HCT116 (cell line): ENCODE measurements at regions not wholly inside any gene's neighbourhood (a gene's known extent, or its start where the extent isn't known, plus 50 kb on each side); places are given as distances from the start of the nearest gene placed in this dataset.

Experiments used
- ATAC-seq: fragments of 200-7000 bp; cut with Tn5 transposase; 2 replicates; pipeline ENCODE4 v1.9.1; 2020; ENCODE audit warnings: mild to moderate bottlenecking, moderate library complexity
- BruUV-seq: library from RNA; stranded (reverse); fragments of 400-500 nt; replicated peaks from 2 replicates; lab custom pipeline; 2021; lab: Mats Ljungman, UMichigan
- CTCF ChIA-PET: fragments of 300-600 bp; sonication (Branson Sonifier 250); formaldehyde crosslinking; loops from one replicate; lab custom pipeline; 2021; ENCODE audit warnings: antibody characterized with exemption; lab: Charles Lee
- POLR2A ChIA-PET: fragments of 300-600, 350-600 bp; sonication (Branson Sonifier 250); formaldehyde crosslinking; loops from one replicate; lab custom pipeline; 2021; ENCODE audit warnings: antibody characterized with exemption; lab: Charles Lee
- RAD21 ChIA-PET, 2 experiments: fragments of 300-600 bp; sonication (Branson Sonifier 250); formaldehyde crosslinking; loops; one replicate each; lab custom pipeline; 2023; ENCODE audit warnings: low total read pairs in 2 of 2; ENCODE audit not compliant: uncharacterized antibody in 2 of 2, unreplicated experiment in 2 of 2, low non-redundant PET in 1 of 2; lab: Charles Lee
- DNase-seq: peaks from one replicate; pipeline ENCODE4 v3.0.0-alpha.2; 2010; ENCODE audit warnings: low read depth, low spot score
- H2AFZ ChIP-seq: fragments of 200-600 bp; shearing (Covaris generic), sonication (generic); 2 replicates; pipeline ENCODE4 v1.6.1; 2017; ENCODE audit warnings: low read depth, mixed run types, mixed read lengths, antibody characterized with exemption, low read length; ENCODE audit not compliant: poor library complexity, severe bottlenecking
- H3K27ac ChIP-seq: 2 replicates; pipeline ENCODE4 v1.5.1; 2012; ENCODE audit warnings: low read depth, low read length
- H3K27me3 ChIP-seq: fragments of 200-600 bp; sonication (generic); 2 replicates; pipeline ENCODE4 v1.6.1; 2016; ENCODE audit warnings: mixed run types, low read length, mixed read lengths; ENCODE audit not compliant: insufficient read depth
- H3K36me3 ChIP-seq, 2 experiments: fragments of 200-500 bp in 1 of 2; fragments of 200-600 bp in 1 of 2; sonication (Bioruptor generic) in 1 of 2; sonication (generic) in 1 of 2; 2 replicates each; pipeline versions ENCODE4 v1.5.1 to v1.6.1; 2014 to 2016; ENCODE audit warnings: low read length in 2 of 2, inconsistent platforms in 1 of 2, mixed read lengths in 1 of 2, mixed run types in 1 of 2; ENCODE audit not compliant: insufficient read depth in 2 of 2, control insufficient read depth in 1 of 2
- H3K4me1 ChIP-seq, 2 experiments: fragments of 200-600 bp in 1 of 2; sonication (generic) in 1 of 2; 2 replicates each; pipeline versions ENCODE4 v1.5.1 to v1.6.1; 2012 to 2017; ENCODE audit warnings: low read length in 2 of 2, inconsistent platforms in 1 of 2, mild to moderate bottlenecking in 1 of 2, mixed read lengths in 1 of 2, mixed run types in 1 of 2, moderate library complexity in 1 of 2; ENCODE audit not compliant: insufficient read depth in 2 of 2, control insufficient read depth in 1 of 2
- H3K4me2 ChIP-seq: fragments of 200-600 bp; sonication (generic); 2 replicates; pipeline ENCODE4 v1.6.1; 2017; ENCODE audit warnings: mixed run types, low read length, mixed read lengths
- H3K4me3 ChIP-seq, 2 experiments: fragments of 200-600 bp in 1 of 2; sonication (generic) in 1 of 2; replicated peaks in 1 of 2; 2 replicates each; pipeline ENCODE4 v1.5.1; 2011 to 2016; ENCODE audit warnings: low read length in 2 of 2, control low read depth in 1 of 2, low read depth in 1 of 2, mild to moderate bottlenecking in 1 of 2, mixed read lengths in 1 of 2, mixed run types in 1 of 2
- H3K79me2 ChIP-seq: fragments of 200-600 bp; sonication (generic); 2 replicates; pipeline ENCODE4 v1.6.1; 2017; ENCODE audit warnings: mild to moderate bottlenecking, mixed run types, low read length, moderate library complexity, mixed read lengths; ENCODE audit not compliant: insufficient read depth
- H3K9ac ChIP-seq: fragments of 200-600 bp; sonication (generic); 2 replicates; pipeline ENCODE4 v1.6.1; 2016; ENCODE audit warnings: low read length, mixed read lengths
- H3K9me2 ChIP-seq: fragments of 200-600 bp; sonication (generic), shearing (Covaris generic); 2 replicates; pipeline ENCODE4 v1.6.1; 2017; ENCODE audit warnings: mixed run types, mild to moderate bottlenecking, moderate library complexity; ENCODE audit not compliant: insufficient read depth
- H3K9me3 ChIP-seq, 2 experiments: fragments of 200-500 bp in 1 of 2; fragments of 200-600 bp in 1 of 2; sonication (Bioruptor generic) in 1 of 2; sonication (generic) in 1 of 2; 2 replicates each; pipeline ENCODE4 v1.6.1; 2014 to 2017; ENCODE audit warnings: low read length in 2 of 2, mixed read lengths in 2 of 2, inconsistent platforms in 1 of 2, low read depth in 1 of 2, mild to moderate bottlenecking in 1 of 2, mixed run types in 1 of 2, moderate library complexity in 1 of 2; ENCODE audit not compliant: control insufficient read depth in 1 of 2, insufficient read depth in 1 of 2
- H4K20me1 ChIP-seq: fragments of 200-600 bp; sonication (generic), shearing (Covaris generic); 2 replicates; pipeline ENCODE4 v1.6.1; 2017; ENCODE audit warnings: mixed run types, mild to moderate bottlenecking, moderate library complexity; ENCODE audit not compliant: insufficient read depth
- CBX3 ChIP-seq: IDR thresholded peaks from 2 replicates; pipeline ENCODE4 v1.6.1; 2012; ENCODE audit warnings: low read depth
- CEBPB ChIP-seq: IDR thresholded peaks from 2 replicates; pipeline ENCODE4 v1.6.1; 2012; ENCODE audit warnings: low read depth
- CTCF ChIP-seq, 3 experiments: fragments of 200-600 bp in 1 of 3; sonication (generic) in 1 of 3; IDR thresholded peaks in 2 of 3; conservative IDR thresholded peaks in 1 of 3; 2 replicates each; pipeline ENCODE4 v1.5.1; 2012 to 2017; ENCODE audit warnings: low read depth in 2 of 3, low read length in 2 of 3, antibody characterized with exemption in 1 of 3, borderline replicate concordance in 1 of 3, control low read depth in 1 of 3, mild to moderate bottlenecking in 1 of 3, mixed read lengths in 1 of 3, mixed run types in 1 of 3, moderate library complexity in 1 of 3; ENCODE audit not compliant: insufficient read depth in 1 of 3
- ELF1 ChIP-seq: IDR thresholded peaks from 2 replicates; pipeline ENCODE4 v1.6.1; 2012; ENCODE audit warnings: low read depth, borderline replicate concordance
- EZH2phosphoT487 ChIP-seq: fragments of 200-600 bp; IDR thresholded peaks from 2 replicates; pipeline ENCODE4 v1.6.1; 2018; ENCODE audit warnings: antibody characterized with exemption, borderline replicate concordance
- FOSL1 ChIP-seq: IDR thresholded peaks from 2 replicates; pipeline ENCODE4 v1.6.1; 2012; ENCODE audit warnings: low read depth
- SIN3A ChIP-seq: IDR thresholded peaks from 2 replicates; pipeline ENCODE4 v1.6.1; 2012; ENCODE audit warnings: low read depth
- SRF ChIP-seq: IDR thresholded peaks from 2 replicates; pipeline ENCODE4 v1.6.1; 2012; ENCODE audit warnings: low read depth
- YY1 ChIP-seq: IDR thresholded peaks from 2 replicates; pipeline ENCODE4 v1.6.1; 2011; ENCODE audit warnings: low read length, low read depth, moderate library complexity, mild to moderate bottlenecking; ENCODE audit not compliant: insufficient replicate concordance; ENCODE audit errors: extremely low read depth
- intact Hi-C: fragments of 100-400 bp; cut with micrococcal nuclease; formaldehyde crosslinking; loops from 2 replicates; pipeline ENCODE4 v1.10.0; 2022

- H3K4me1 ChIP-seq = peaks cover 19 to 30% of the 10 kb centered on the region in 2 experiments
- POLR2A ChIA-PET = no interaction called here
- no peaks in the 10 kb centered on the region for H4K20me1 ChIP-seq
- RAD21 ChIA-PET = no interaction called here
- intact Hi-C loops = no loop called here
- ATAC-seq (no peak), DNase-seq (no peak)
- H2AFZ ChIP-seq = no peak overlapping the region
- no peak overlapping the region for H3K4me3 ChIP-seq
- H3K27ac ChIP-seq = no peak overlapping the region
- no peaks in the 10 kb centered on the region for H3K27me3 ChIP-seq
- H3K9me3 ChIP-seq = peaks cover 0 to 3% of the 10 kb centered on the region in 2 experiments; a peak in 2 of 4 replicates
- TF ChIP-seq FOSL1 (no peak), SRF (no peak), CTCF (IDR thresholded peaks at IDR 0.05 in 2 of 3, conservative IDR thresholded peaks at IDR 0.05 in 1 of 3; ENCODE audit: borderline replicate concordance in 1 of 3, insufficient read depth in 1 of 3, low read depth in 2 of 3, low read length in 2 of 3) (no peak), CEBPB (no peak), YY1 (no peak), ELF1 (no peak), EZH2phosphoT487 (no peak), SIN3A (no peak), CBX3 (no peak)
- TF ChIP-seq, all 23 proteins: peak for 0
- H3K9me2 ChIP-seq = no peaks in the 10 kb centered on the region
- no peak overlapping the region for H3K4me2 ChIP-seq
- no peaks in the 10 kb centered on the region for H3K79me2 ChIP-seq
- CTCF ChIA-PET = no interaction called here
- no peaks in the 10 kb centered on the region for H3K36me3 ChIP-seq
- no peak overlapping the region for H3K9ac ChIP-seq
- no TSS peak for BruUV-seq
These were observed 262.1 kb downstream of the DLL1 start for GRCh38 chr6:170028629-170029345.
